GM12873 (cell line): ENCODE measurements at regions not wholly inside any gene's neighbourhood (a gene's known extent, or its start where the extent isn't known, plus 50 kb on each side); places are given as distances from the start of the nearest gene placed in this dataset.

Experiments
- TF ChIP-seq, protein P1 (sequence below): IDR thresholded peaks from 2 replicates; pipeline ENCODE4 v1.5.1; 2012; ENCODE audit warnings: low read depth, mild to moderate bottlenecking, moderate library complexity, low read length, control low read depth; ENCODE audit not compliant: insufficient read depth; ENCODE audit errors: missing control alignments

DNA sequence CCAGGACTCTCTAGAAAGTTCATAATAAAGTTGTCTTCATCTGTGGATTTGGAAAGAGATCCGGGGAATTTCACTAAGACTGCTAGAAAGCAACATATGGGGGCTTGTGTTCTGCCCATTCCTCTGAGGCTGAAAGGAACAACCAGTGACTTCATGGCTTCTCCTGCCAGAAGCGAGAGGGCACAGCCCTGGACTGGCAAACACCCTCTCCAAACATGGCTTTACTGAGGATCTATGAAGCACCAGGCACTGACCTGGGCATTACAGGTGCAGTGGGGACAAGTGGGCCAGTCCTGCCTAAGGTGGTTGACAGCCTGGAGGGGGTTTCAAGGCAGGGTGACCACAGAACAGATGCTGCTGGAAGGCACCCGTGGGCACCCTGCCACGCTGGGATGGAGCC lies 185.8 kb upstream of the GPR26 start:
- TF ChIP-seq, protein P1, sequence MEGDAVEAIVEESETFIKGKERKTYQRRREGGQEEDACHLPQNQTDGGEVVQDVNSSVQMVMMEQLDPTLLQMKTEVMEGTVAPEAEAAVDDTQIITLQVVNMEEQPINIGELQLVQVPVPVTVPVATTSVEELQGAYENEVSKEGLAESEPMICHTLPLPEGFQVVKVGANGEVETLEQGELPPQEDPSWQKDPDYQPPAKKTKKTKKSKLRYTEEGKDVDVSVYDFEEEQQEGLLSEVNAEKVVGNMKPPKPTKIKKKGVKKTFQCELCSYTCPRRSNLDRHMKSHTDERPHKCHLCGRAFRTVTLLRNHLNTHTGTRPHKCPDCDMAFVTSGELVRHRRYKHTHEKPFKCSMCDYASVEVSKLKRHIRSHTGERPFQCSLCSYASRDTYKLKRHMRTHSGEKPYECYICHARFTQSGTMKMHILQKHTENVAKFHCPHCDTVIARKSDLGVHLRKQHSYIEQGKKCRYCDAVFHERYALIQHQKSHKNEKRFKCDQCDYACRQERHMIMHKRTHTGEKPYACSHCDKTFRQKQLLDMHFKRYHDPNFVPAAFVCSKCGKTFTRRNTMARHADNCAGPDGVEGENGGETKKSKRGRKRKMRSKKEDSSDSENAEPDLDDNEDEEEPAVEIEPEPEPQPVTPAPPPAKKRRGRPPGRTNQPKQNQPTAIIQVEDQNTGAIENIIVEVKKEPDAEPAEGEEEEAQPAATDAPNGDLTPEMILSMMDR: no peak

DNA sequence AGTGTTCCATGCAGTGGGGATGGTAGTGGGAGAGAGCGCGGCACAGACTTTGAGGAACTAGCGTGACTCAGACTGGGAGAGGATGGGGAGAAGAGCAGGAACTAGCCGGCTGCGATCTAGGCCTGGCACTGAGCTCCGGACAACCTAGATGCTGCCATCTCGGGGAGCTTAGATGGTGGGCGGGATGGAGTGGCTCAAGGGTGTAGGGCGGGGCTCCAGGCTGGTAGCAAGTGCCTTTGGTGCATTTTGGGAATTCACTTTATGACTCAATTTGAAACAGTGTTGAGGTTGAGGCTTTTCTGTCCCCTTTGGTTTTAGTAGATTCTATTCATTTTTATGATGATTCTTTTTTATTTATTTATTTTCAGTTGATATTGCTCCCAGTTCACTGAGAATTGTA lies 185.3 kb upstream of the GPR26 start:
- TF ChIP-seq, protein P1: no peak

DNA sequence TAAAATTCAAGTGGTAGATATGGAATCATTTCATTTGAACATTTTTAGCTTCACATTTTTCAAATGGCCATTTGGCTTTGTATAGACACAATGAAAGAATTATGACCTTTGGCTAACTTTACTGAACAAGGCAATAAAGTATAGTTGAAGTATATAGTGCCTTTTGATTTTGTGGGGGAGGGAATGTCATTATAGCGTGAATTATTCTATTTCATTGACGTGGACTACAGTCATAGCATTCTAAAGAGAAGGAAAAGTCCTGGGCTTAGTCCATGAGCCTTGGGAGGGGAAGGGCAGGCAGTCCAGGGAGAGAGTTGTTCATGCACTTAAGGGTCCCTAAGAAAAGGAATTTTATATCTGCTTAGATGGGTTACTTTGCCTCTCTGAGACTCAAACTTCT lies 181.4 kb upstream of the GPR26 start:
- TF ChIP-seq, protein P1: no peak

DNA sequence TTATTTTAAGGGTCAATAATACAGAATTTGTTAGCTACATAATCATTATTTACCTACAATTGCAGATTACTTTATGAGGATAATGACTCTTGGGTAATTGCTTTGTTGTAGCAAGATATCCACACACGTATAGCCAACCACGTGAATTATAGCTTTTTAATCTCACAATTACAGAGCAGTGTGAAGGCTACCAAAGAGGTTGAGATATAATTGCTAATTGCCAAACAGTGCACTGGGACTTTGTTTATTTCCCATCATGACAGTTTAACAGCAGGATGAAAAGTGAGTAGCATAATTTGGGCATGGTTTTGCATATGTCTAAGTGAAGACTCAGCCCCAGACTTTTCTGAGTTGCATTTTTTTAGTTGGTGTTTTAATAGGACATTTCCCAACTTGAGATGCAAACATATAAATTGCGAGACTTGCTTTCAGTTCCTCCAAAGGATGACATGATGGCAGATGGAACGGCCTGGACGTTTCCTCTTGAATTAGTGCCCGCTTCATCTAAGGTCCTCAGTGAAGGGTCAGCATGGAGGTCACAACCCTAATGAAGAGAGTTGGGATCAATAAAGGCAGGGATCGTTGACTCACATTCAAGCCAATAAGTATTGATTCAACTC lies 180.7 kb upstream of the GPR26 start:
- TF ChIP-seq, protein P1: no peak

DNA sequence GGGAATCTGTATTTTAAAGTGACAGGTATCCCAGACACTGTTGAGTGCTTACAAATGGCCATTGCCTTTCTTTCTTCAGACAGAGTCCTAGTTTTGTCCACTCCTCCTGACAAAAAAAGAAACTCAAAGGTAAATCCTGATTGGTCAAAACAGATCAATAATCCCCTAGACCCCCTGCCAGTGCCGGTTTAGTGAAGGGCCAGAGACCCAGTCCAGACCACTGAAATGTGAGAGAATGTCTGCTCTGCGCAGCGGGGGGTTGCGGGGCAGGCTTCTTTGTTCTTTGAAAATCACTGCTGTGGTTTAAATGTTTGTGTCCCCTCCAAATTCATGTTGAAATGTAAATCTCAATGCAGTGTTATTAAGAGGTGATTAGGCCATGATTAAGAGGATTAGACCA lies 177.7 kb upstream of the GPR26 start:
- TF ChIP-seq, protein P1: no peak

DNA sequence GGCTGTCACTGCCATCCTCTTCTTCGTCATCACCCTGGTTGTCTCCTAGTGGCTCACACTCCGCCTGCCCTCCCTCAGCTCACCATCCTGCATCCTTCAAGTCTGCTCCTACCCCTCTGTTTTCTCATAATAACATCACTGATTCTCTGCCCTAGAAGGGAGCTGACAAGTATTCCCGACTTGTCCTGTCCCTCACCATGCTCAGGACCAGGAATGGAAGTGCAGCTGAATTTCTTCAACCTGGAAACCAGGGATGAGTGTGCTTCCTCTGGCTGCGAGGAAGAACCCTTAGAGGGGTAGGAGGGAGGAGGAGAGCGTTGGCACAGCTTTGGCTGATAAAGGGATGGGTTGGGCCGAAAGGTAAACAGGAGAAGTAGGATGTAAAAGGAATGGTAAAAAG lies 174.8 kb upstream of the GPR26 start:
- TF ChIP-seq, protein P1: no peak

DNA sequence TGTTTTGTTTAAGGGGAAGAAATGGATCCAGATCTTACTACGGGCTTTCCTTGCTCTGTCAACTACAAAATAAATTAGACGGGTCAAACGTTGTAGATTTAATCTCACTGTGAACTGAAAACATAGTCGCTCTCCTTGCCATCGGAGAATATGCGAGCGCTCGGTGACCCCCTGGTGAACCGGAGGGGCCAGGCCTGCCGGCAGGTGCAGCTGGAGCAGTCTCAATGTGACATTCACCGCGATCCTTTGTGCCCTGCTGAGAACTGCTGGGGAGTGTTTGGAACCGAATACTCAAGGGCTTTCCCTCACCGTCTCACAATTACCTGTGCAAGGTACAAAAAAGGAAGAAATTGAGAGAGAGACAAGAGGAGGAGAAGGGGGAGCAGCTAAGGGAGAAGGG lies 174.1 kb upstream of the GPR26 start:
- TF ChIP-seq, protein P1: no peak
